ENCODE measurements at regions not wholly inside any gene's neighbourhood (a gene's known extent, or its start where the extent isn't known, plus 50 kb on each side); places are given as distances from the start of the nearest gene placed in this dataset.

GRCh38 chr3:31442755-31443154, 90.0 kb upstream of the STT3B start:
- Histone ChIP-seq H3K4me3 (no peak overlapping the region), H3K36me3 (ENCODE audit: low read depth) (no peaks in the 10 kb centered on the region), H3K27ac (no peak overlapping the region), H3F3A (ENCODE audit: insufficient read depth) (no peaks in the 10 kb centered on the region), H4K20me1 (ENCODE audit: insufficient read depth) (no peaks in the 10 kb centered on the region), H3K9me2 (ENCODE audit: insufficient read depth) (no peaks in the 10 kb centered on the region), H3K79me2 (ENCODE audit: insufficient read depth) (no peaks in the 10 kb centered on the region), H3K9ac (no peak overlapping the region), H2AFZ (no peak overlapping the region), H3K27me3 (replicated peaks; ENCODE audit: insufficient read depth) (no peaks in the 10 kb centered on the region), H3K9me3 (ENCODE audit: low read depth) (no peaks in the 10 kb centered on the region), H3K4me1 (ENCODE audit: insufficient read depth) (no peaks in the 10 kb centered on the region), H3K4me2 (ENCODE audit: unreplicated experiment) (no peak overlapping the region)
- in situ Hi-C loops (cut with MboI), result no loop called here
- DNase-seq, result no peak
- TF ChIP-seq EZH2 (IDR thresholded peaks at IDR 0.05; ENCODE audit: insufficient read depth, poor library complexity, severe bottlenecking) (no peak), EZH2phosphoT487 (IDR thresholded peaks at IDR 0.05; ENCODE audit: insufficient read depth, low read depth) (no peak)
- WGBS, 2 experiments (ENCODE audit: low coverage in 1 of 2, low lambda C conversion rate in 2 of 2, missing lambda C conversion rate in 2 of 2), result 48 to 52% methylated on average over 2 of the region's 2 CpGs

- H3F3A ChIP-seq (ENCODE audit: insufficient read depth), result no peaks in the 10 kb centered on the region
- H3K9me2 ChIP-seq (ENCODE audit: insufficient read depth), result no peaks in the 10 kb centered on the region
- H4K20me1 ChIP-seq (ENCODE audit: insufficient read depth), result no peaks in the 10 kb centered on the region
- H3K27ac ChIP-seq, result no peak overlapping the region
- TF ChIP-seq EZH2 (IDR thresholded peaks at IDR 0.05; ENCODE audit: insufficient read depth, poor library complexity, severe bottlenecking) (no peak), EZH2phosphoT487 (IDR thresholded peaks at IDR 0.05; ENCODE audit: insufficient read depth, low read depth) (no peak)
- H2AFZ ChIP-seq, result no peak overlapping the region
- H3K36me3 ChIP-seq (ENCODE audit: low read depth), result no peaks in the 10 kb centered on the region
- no peak overlapping the region for H3K9ac ChIP-seq
- 72 to 75% methylated on average over 6 of the region's 6 CpGs for WGBS, 2 experiments (ENCODE audit: low coverage in 1 of 2, low lambda C conversion rate in 2 of 2, missing lambda C conversion rate in 2 of 2)
- H3K27me3 ChIP-seq (replicated peaks; ENCODE audit: insufficient read depth), result no peaks in the 10 kb centered on the region
- H3K4me2 ChIP-seq (ENCODE audit: unreplicated experiment), result no peak overlapping the region
- H3K9me3 ChIP-seq (ENCODE audit: low read depth), result no peaks in the 10 kb centered on the region
- in situ Hi-C loops (cut with MboI), result no loop called here
- H3K4me1 ChIP-seq (ENCODE audit: insufficient read depth), result no peaks in the 10 kb centered on the region
- no peaks in the 10 kb centered on the region for H3K79me2 ChIP-seq (ENCODE audit: insufficient read depth)
- no peak overlapping the region for H3K4me3 ChIP-seq
- no peak for DNase-seq
Measured at GRCh38 chr3:31444220-31445142, 88.2 kb upstream of the STT3B start.

- H3K36me3 ChIP-seq (ENCODE audit: low read depth), result no peaks in the 10 kb centered on the region
- H4K20me1 ChIP-seq (ENCODE audit: insufficient read depth), result no peaks in the 10 kb centered on the region
- TF ChIP-seq EZH2 (IDR thresholded peaks at IDR 0.05; ENCODE audit: insufficient read depth, poor library complexity, severe bottlenecking) (no peak), EZH2phosphoT487 (IDR thresholded peaks at IDR 0.05; ENCODE audit: insufficient read depth, low read depth) (no peak)
- no peaks in the 10 kb centered on the region for H3K27me3 ChIP-seq (replicated peaks; ENCODE audit: insufficient read depth)
- H3K4me3 ChIP-seq, result no peak overlapping the region
- H3K9ac ChIP-seq, result no peak overlapping the region
- no peaks in the 10 kb centered on the region for H3K4me1 ChIP-seq (ENCODE audit: insufficient read depth)
- H3K4me2 ChIP-seq (ENCODE audit: unreplicated experiment), result no peak overlapping the region
- no peaks in the 10 kb centered on the region for H3K9me3 ChIP-seq (ENCODE audit: low read depth)
- 98 to 100% methylated on average over 1 of the region's 1 CpG for WGBS, 2 experiments (ENCODE audit: low coverage in 1 of 2, low lambda C conversion rate in 2 of 2, missing lambda C conversion rate in 2 of 2)
- no peak for DNase-seq
- no peak overlapping the region for H3K27ac ChIP-seq
- H3F3A ChIP-seq (ENCODE audit: insufficient read depth), result no peaks in the 10 kb centered on the region
- H3K9me2 ChIP-seq (ENCODE audit: insufficient read depth), result no peaks in the 10 kb centered on the region
- in situ Hi-C loops (cut with MboI), result no loop called here
- H2AFZ ChIP-seq, result no peak overlapping the region
- H3K79me2 ChIP-seq (ENCODE audit: insufficient read depth), result no peaks in the 10 kb centered on the region
Measured at GRCh38 chr3:31445701-31446100, 87.0 kb upstream of the STT3B start.

- H3K9ac ChIP-seq, result no peak overlapping the region
- no peaks in the 10 kb centered on the region for H3K4me1 ChIP-seq (ENCODE audit: insufficient read depth)
- TF ChIP-seq EZH2 (IDR thresholded peaks at IDR 0.05; ENCODE audit: insufficient read depth, poor library complexity, severe bottlenecking) (no peak), EZH2phosphoT487 (IDR thresholded peaks at IDR 0.05; ENCODE audit: insufficient read depth, low read depth) (no peak)
- H3K27ac ChIP-seq, result no peak overlapping the region
- H2AFZ ChIP-seq, result no peak overlapping the region
- H3K4me2 ChIP-seq (ENCODE audit: unreplicated experiment), result no peak overlapping the region
- peak; percentile 13 for DNase-seq
- H4K20me1 ChIP-seq (ENCODE audit: insufficient read depth), result no peaks in the 10 kb centered on the region
- H3K36me3 ChIP-seq (ENCODE audit: low read depth), result no peaks in the 10 kb centered on the region
- H3K4me3 ChIP-seq, result no peak overlapping the region
- in situ Hi-C loops (cut with MboI), result no loop called here
- 67 to 100% methylated on average over 1 of the region's 1 CpG for WGBS, 2 experiments (ENCODE audit: low coverage in 1 of 2, low lambda C conversion rate in 2 of 2, missing lambda C conversion rate in 2 of 2)
- no peaks in the 10 kb centered on the region for H3K79me2 ChIP-seq (ENCODE audit: insufficient read depth)
- H3K9me3 ChIP-seq (ENCODE audit: low read depth), result no peaks in the 10 kb centered on the region
- H3F3A ChIP-seq (ENCODE audit: insufficient read depth), result no peaks in the 10 kb centered on the region
- no peaks in the 10 kb centered on the region for H3K27me3 ChIP-seq (replicated peaks; ENCODE audit: insufficient read depth)
- H3K9me2 ChIP-seq (ENCODE audit: insufficient read depth), result no peaks in the 10 kb centered on the region
Measured at GRCh38 chr3:31448035-31448881, 84.5 kb upstream of the STT3B start.

All from GM23248 (cell line).